Activated CD4-positive, alpha-beta memory T cell treated with anti-CD3 and anti-CD28 coated beads for 36 hours (primary cell): ENCODE measurements at regions not wholly inside any gene's neighbourhood (a gene's known extent, or its start where the extent isn't known, plus 50 kb on each side); places are given as distances from the start of the nearest gene placed in this dataset.
"Not testable (repeated sequence)": the region's sequence is repeated elsewhere in the genome, so short reads cannot be mapped to it uniquely, and the experiment has no call there.

Experiments
- CTCF ChIA-PET: fragments of 350-600 bp; sonication (Branson Sonifier 250); formaldehyde crosslinking; loops from one replicate; lab custom pipeline; 2021; ENCODE audit warnings: antibody characterized with exemption, inconsistent platforms; lab: Charles Lee
- POLR2A ChIA-PET: fragments of 350-600 bp; sonication (Branson Sonifier 250); formaldehyde crosslinking; loops from one replicate; lab custom pipeline; 2021; ENCODE audit warnings: antibody characterized with exemption; lab: Charles Lee
- DNase-seq: peaks from one replicate; pipeline ENCODE4 v3.0.0-alpha.2; 2020
- H3K27ac Mint-ChIP-seq: one replicate; pipeline ENCODE4 v1.8.0; 2021; ENCODE audit warnings: mixed read lengths
- H3K27me3 Mint-ChIP-seq: one replicate; pipeline ENCODE4 v1.8.0; 2021; ENCODE audit warnings: mixed read lengths
- H3K36me3 Mint-ChIP-seq: one replicate; pipeline ENCODE4 v1.8.0; 2021; ENCODE audit warnings: mixed read lengths
- H3K4me1 Mint-ChIP-seq: one replicate; pipeline ENCODE4 v1.8.0; 2021; ENCODE audit warnings: low read depth, mixed read lengths
- H3K4me3 Mint-ChIP-seq: one replicate; pipeline ENCODE4 v1.8.0; 2021; ENCODE audit warnings: mild to moderate bottlenecking, mixed read lengths
- H3K9me3 Mint-ChIP-seq: one replicate; pipeline ENCODE4 v1.8.0; 2021; ENCODE audit warnings: mixed read lengths
- intact Hi-C: fragments of 100-400 bp; cut with micrococcal nuclease; formaldehyde crosslinking; loops from one replicate; pipeline ENCODE4 v1.15.1; 2023

- H3K9me3 Mint-ChIP-seq = peaks cover 27% of the 10 kb centered on the region
- ChIA-PET POLR2A (no interaction called here), CTCF (interaction anchor here (0.6 kb wide), 1 partner anchor 1136 kb away, joined by 3 read pairs; no protein-coding TSS in a partner anchor)
- no peaks in the 10 kb centered on the region for H3K27me3 Mint-ChIP-seq
- no peak overlapping the region for H3K4me3 Mint-ChIP-seq
- H3K27ac Mint-ChIP-seq = no peak overlapping the region
- no peaks in the 10 kb centered on the region for H3K4me1 Mint-ChIP-seq
- intact Hi-C loops = no loop called here
- no peak for DNase-seq
- H3K36me3 Mint-ChIP-seq = no peaks in the 10 kb centered on the region
Measured at GRCh38 chr3:75951941-75952340, 166.6 kb upstream of the ZNF717 start.

GRCh38 chr3:75960031-75960430 lies 174.7 kb upstream of the ZNF717 start:
- H3K27ac Mint-ChIP-seq, CTCF ChIA-PET, H3K27me3 Mint-ChIP-seq, DNase-seq, H3K4me1 Mint-ChIP-seq, intact Hi-C loops, POLR2A ChIA-PET, H3K36me3 Mint-ChIP-seq, H3K4me3 Mint-ChIP-seq: not testable (repeated sequence)
- H3K9me3 Mint-ChIP-seq = peaks cover 28% of the 10 kb centered on the region

- H3K27ac Mint-ChIP-seq, POLR2A ChIA-PET, H3K36me3 Mint-ChIP-seq, H3K4me1 Mint-ChIP-seq, H3K27me3 Mint-ChIP-seq, CTCF ChIA-PET, H3K4me3 Mint-ChIP-seq, intact Hi-C loops, DNase-seq: not testable (repeated sequence)
- H3K9me3 Mint-ChIP-seq = peaks cover 23% of the 10 kb centered on the region
Measured at GRCh38 chr3:75962054-75962453, 176.7 kb upstream of the ZNF717 start.

GRCh38 chr3:75967071-75967470 lies 181.7 kb upstream of the ZNF717 start:
- CTCF ChIA-PET = no interaction called here
- POLR2A ChIA-PET = no interaction called here
- no peak overlapping the region for H3K27ac Mint-ChIP-seq
- intact Hi-C loops = no loop called here
- no peaks in the 10 kb centered on the region for H3K4me1 Mint-ChIP-seq
- no peak overlapping the region for H3K4me3 Mint-ChIP-seq
- peaks cover 19% of the 10 kb centered on the region for H3K9me3 Mint-ChIP-seq
- H3K36me3 Mint-ChIP-seq = no peaks in the 10 kb centered on the region
- no peaks in the 10 kb centered on the region for H3K27me3 Mint-ChIP-seq
- DNase-seq = no peak

- ChIA-PET POLR2A (no interaction called here), CTCF (no interaction called here)
- DNase-seq = no peak
- no peaks in the 10 kb centered on the region for H3K36me3 Mint-ChIP-seq
- no peak overlapping the region for H3K4me3 Mint-ChIP-seq
- no peaks in the 10 kb centered on the region for H3K4me1 Mint-ChIP-seq
- peaks cover 20% of the 10 kb centered on the region for H3K9me3 Mint-ChIP-seq
- intact Hi-C loops = no loop called here
- H3K27me3 Mint-ChIP-seq = no peaks in the 10 kb centered on the region
- H3K27ac Mint-ChIP-seq = no peak overlapping the region
Measured at GRCh38 chr3:75978686-75979085, 193.3 kb upstream of the ZNF717 start.

DNA sequence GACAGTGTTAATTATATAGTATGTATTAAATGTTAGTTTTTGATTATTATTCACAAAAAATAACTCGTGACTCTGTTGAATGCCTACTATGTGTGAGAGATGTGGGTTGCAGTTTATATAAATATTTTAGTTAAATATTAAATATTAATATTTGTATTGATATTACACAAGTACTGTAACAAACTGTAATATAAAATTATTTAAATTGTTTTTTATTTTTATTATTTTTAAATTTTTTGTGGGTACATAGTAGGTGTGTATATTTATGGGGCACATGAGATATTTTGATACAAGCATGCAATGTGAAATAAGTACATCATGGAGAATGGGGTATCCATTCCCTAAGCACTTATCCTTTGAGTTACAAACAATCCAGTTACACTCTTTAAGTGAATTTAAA lies 196.1 kb upstream of the ZNF717 start:
- intact Hi-C loops = no loop called here

DNA sequence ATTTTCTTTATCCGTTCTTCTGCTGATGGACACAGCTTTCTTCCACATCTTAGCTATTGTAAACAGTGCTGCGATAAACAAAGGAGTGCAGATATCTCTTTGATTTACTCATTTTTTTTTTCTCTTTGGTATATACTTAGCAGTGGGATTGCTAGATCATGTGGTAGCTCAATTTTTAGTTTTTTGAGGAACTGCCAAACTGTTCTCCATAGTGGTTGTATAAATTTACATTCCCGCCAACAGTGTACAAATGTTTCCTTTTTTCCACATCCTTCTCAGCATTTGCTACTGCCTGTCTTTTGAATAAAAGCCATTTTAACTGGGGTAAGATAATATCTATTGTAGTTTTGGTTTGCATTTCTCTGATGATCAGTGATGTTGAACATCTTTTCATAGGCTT lies 196.8 kb upstream of the ZNF717 start:
- intact Hi-C loops = no loop called here
- H3K36me3 Mint-ChIP-seq = no peaks in the 10 kb centered on the region
- DNase-seq = no peak
- H3K27ac Mint-ChIP-seq = no peak overlapping the region
- H3K9me3 Mint-ChIP-seq = peaks cover 13% of the 10 kb centered on the region
- H3K4me1 Mint-ChIP-seq = no peaks in the 10 kb centered on the region
- ChIA-PET CTCF (no interaction called here), POLR2A (interaction anchor here (0.6 kb wide), 1 partner anchor 303 kb away, joined by 3 read pairs; no protein-coding TSS in a partner anchor)
- no peak overlapping the region for H3K4me3 Mint-ChIP-seq
- H3K27me3 Mint-ChIP-seq = no peaks in the 10 kb centered on the region

More for the DNA sequence above, 196.1 kb upstream of the ZNF717 start:
- Mint-ChIP-seq H3K4me3 (no peak overlapping the region), H3K36me3 (no peaks in the 10 kb centered on the region), H3K9me3 (peaks cover 13% of the 10 kb centered on the region), H3K4me1 (no peaks in the 10 kb centered on the region), H3K27ac (no peak overlapping the region), H3K27me3 (no peaks in the 10 kb centered on the region)
- POLR2A ChIA-PET = interaction anchor here (0.6 kb wide), 1 partner anchor 302 kb away, joined by 3 read pairs; no protein-coding TSS in a partner anchor
- no peak for DNase-seq
- CTCF ChIA-PET = no interaction called here

DNA sequence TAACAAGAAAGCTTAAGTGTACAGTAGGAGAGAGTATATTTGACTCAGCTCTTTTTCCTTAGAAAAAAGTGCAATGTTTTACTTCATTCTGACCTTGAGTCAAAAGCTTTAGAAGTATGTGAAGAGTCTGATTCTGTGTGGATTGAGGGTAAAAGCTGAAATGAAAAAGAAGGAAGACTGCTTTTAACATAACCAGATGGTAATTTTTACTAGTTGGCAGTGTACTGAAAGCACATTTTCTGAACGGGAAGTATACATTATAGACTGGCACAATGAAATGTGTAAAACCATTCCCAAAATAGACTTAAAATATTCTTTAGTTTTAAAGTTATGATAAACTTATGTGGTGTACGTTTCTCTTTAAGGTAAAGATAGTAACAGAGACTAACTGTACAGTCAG lies 197.8 kb upstream of the ZNF717 start:
- no peaks in the 10 kb centered on the region for H3K36me3 Mint-ChIP-seq
- H3K4me1 Mint-ChIP-seq = no peaks in the 10 kb centered on the region
- H3K9me3 Mint-ChIP-seq = peaks cover 17% of the 10 kb centered on the region
- no peaks in the 10 kb centered on the region for H3K27me3 Mint-ChIP-seq
- no peak for DNase-seq
- ChIA-PET CTCF (no interaction called here), POLR2A (no interaction called here)
- H3K4me3 Mint-ChIP-seq = no peak overlapping the region
- no peak overlapping the region for H3K27ac Mint-ChIP-seq
- intact Hi-C loops = no loop called here

GRCh38 chr3:75983609-75984290 lies 198.4 kb upstream of the ZNF717 start:
- Mint-ChIP-seq H3K27ac (no peak overlapping the region), H3K4me3 (no peak overlapping the region), H3K27me3 (no peaks in the 10 kb centered on the region), H3K4me1 (no peaks in the 10 kb centered on the region), H3K36me3 (no peaks in the 10 kb centered on the region), H3K9me3 (peaks cover 17% of the 10 kb centered on the region)
- intact Hi-C loops = no loop called here
- ChIA-PET POLR2A (no interaction called here), CTCF (no interaction called here)
- DNase-seq = no peak

DNA sequence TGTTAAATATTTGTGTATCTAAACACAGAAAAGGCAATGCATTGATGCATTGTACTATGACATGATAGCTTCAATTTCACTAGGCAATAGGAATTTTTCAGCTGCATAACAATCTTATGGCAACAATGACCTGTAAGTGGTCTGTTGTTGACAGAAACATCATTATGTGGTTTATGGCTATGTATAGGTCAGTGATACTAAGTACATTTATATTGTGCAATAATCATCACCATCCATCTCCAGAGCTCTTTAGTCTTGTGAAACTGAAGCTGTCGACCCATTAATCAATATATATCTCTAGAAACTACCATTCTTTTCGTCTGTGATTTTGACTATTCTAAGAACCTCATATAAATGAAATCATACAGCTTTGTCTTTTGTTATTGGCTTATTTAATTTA lies 200.1 kb upstream of the ZNF717 start:
- Mint-ChIP-seq H3K36me3 (no peaks in the 10 kb centered on the region), H3K27me3 (no peaks in the 10 kb centered on the region), H3K27ac (no peak overlapping the region), H3K4me3 (no peak overlapping the region), H3K4me1 (no peaks in the 10 kb centered on the region), H3K9me3 (peaks cover 17% of the 10 kb centered on the region)
- CTCF ChIA-PET = no interaction called here
- intact Hi-C loops = no loop called here
- POLR2A ChIA-PET = no interaction called here
- no peak for DNase-seq

DNA sequence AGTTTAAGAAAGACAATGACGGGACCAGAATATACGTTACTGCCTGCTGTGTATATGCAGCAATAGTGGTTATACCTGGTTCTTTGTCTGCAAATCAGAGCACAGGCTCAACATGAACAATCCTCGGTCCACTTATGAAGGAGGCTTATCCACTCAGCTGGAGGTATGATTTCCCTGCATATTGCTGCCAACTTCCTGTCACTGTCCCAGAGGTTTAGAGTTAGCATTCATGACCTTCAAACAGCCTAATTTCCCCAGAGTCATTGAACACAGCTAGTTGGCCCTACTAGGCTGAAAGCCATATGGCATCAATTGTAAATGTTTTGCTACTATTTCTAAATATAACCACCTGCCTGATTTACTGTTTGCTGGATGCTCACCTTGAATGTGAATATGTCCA lies 224.9 kb upstream of the ZNF717 start:
- H3K27me3 Mint-ChIP-seq = no peaks in the 10 kb centered on the region
- intact Hi-C loops = no loop called here
- POLR2A ChIA-PET = no interaction called here
- no peaks in the 10 kb centered on the region for H3K4me1 Mint-ChIP-seq
- no peak for DNase-seq
- H3K4me3 Mint-ChIP-seq = no peak overlapping the region
- peaks cover 27% of the 10 kb centered on the region for H3K9me3 Mint-ChIP-seq
- no peaks in the 10 kb centered on the region for H3K36me3 Mint-ChIP-seq
- CTCF ChIA-PET = no interaction called here
- H3K27ac Mint-ChIP-seq = no peak overlapping the region

- Mint-ChIP-seq H3K4me1 (no peaks in the 10 kb centered on the region), H3K36me3 (no peaks in the 10 kb centered on the region), H3K4me3 (no peak overlapping the region), H3K9me3 (peaks cover 25% of the 10 kb centered on the region), H3K27me3 (no peaks in the 10 kb centered on the region), H3K27ac (no peak overlapping the region)
- POLR2A ChIA-PET = no interaction called here
- intact Hi-C loops = no loop called here
- CTCF ChIA-PET = no interaction called here
- no peak for DNase-seq
Measured at GRCh38 chr3:76011121-76011520, 225.8 kb upstream of the ZNF717 start.

DNA sequence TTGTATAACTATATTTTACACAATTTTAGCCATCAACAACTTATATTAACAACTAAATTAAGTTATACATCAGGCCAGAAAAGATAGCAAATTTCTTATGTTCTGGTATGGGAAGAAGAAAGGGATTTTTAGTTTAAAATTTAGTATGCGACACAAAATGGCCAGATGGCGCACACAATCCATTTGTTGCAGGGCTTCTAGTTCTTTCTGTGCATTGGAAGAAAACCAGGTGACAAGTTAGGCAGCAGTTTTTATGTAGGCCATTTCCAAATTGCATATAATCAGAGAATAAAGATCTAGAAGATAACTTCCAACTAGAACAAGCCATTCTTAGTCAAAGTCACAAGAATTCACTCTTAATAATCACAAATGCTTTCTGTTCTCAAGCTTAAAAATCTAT lies 230.1 kb upstream of the ZNF717 start:
- H3K36me3 Mint-ChIP-seq = no peaks in the 10 kb centered on the region
- no peaks in the 10 kb centered on the region for H3K4me1 Mint-ChIP-seq
- no peak overlapping the region for H3K27ac Mint-ChIP-seq
- intact Hi-C loops = no loop called here
- CTCF ChIA-PET = no interaction called here
- H3K9me3 Mint-ChIP-seq = peaks cover 29% of the 10 kb centered on the region
- POLR2A ChIA-PET = no interaction called here
- DNase-seq = no peak
- no peak overlapping the region for H3K4me3 Mint-ChIP-seq
- H3K27me3 Mint-ChIP-seq = no peaks in the 10 kb centered on the region
